Calu3 (cell line): ENCODE measurements at regions not wholly inside any gene's neighbourhood (a gene's known extent, or its start where the extent isn't known, plus 50 kb on each side); places are given as distances from the start of the nearest gene placed in this dataset.

ENCODE experiments used
- BruUV-seq: library from RNA; stranded (reverse); fragments of 400-500 nt; replicated peaks from 2 replicates; lab custom pipeline; 2021; lab: Mats Ljungman, UMichigan
- CTCF ChIA-PET: fragments of 300-600 bp; sonication (Branson Sonifier 250); formaldehyde crosslinking; loops from one replicate; lab custom pipeline; 2022; ENCODE audit warnings: antibody characterized with exemption; lab: Charles Lee
- DNase-seq: peaks from one replicate; pipeline ENCODE4 v3.0.0; 2022
- H3K27ac Mint-ChIP-seq: one replicate; pipeline ENCODE4 v1.8.0; 2022; ENCODE audit warnings: mixed read lengths; ENCODE audit not compliant: unreplicated experiment
- H3K27me3 Mint-ChIP-seq: one replicate; pipeline ENCODE4 v1.8.0; 2022; ENCODE audit warnings: mixed read lengths; ENCODE audit not compliant: unreplicated experiment
- H3K36me3 Mint-ChIP-seq: one replicate; pipeline ENCODE4 v1.8.0; 2022; ENCODE audit warnings: mild to moderate bottlenecking, moderate library complexity, mixed read lengths; ENCODE audit not compliant: insufficient read depth, unreplicated experiment
- H3K4me1 Mint-ChIP-seq: one replicate; pipeline ENCODE4 v1.8.0; 2022; ENCODE audit warnings: mild to moderate bottlenecking, low read depth, mixed read lengths; ENCODE audit not compliant: unreplicated experiment
- H3K4me3 Mint-ChIP-seq: one replicate; pipeline ENCODE4 v1.8.0; 2022; ENCODE audit warnings: mild to moderate bottlenecking, low read depth, moderate library complexity, mixed read lengths; ENCODE audit not compliant: unreplicated experiment
- H3K9me3 Mint-ChIP-seq: one replicate; pipeline ENCODE4 v1.8.0; 2022; ENCODE audit warnings: low read depth, mixed read lengths; ENCODE audit not compliant: unreplicated experiment
- CTCF ChIP-seq: fragments of 200-600 bp; IDR thresholded peaks from one replicate; pipeline ENCODE4 v1.8.0; 2022; ENCODE audit warnings: antibody characterized with exemption; ENCODE audit not compliant: unreplicated experiment
- intact Hi-C: fragments of 100-400 bp; cut with micrococcal nuclease; formaldehyde crosslinking; loops from one replicate; pipeline ENCODE4 v1.10.0; 2022; ENCODE audit not compliant: unreplicated experiment

GRCh38 chr1:96865731-96866685 lies 144.4 kb downstream of the PTBP2 start:
- H3K9me3 Mint-ChIP-seq = no peaks in the 10 kb centered on the region
- DNase-seq = no peak
- no peak overlapping the region for H3K27ac Mint-ChIP-seq
- no peaks in the 10 kb centered on the region for H3K4me1 Mint-ChIP-seq
- CTCF ChIA-PET = interaction anchor here (0.6 kb wide), 1 partner anchor 500 kb away, joined by 3 read pairs; no protein-coding TSS in a partner anchor
- no peak for TF ChIP-seq CTCF
- no peak overlapping the region for H3K4me3 Mint-ChIP-seq
- H3K27me3 Mint-ChIP-seq = no peaks in the 10 kb centered on the region
- intact Hi-C loops = no loop called here
- no peaks in the 10 kb centered on the region for H3K36me3 Mint-ChIP-seq
- no TSS peak for BruUV-seq

GRCh38 chr1:96872757-96873156 lies 151.2 kb downstream of the PTBP2 start:
- no peaks in the 10 kb centered on the region for H3K4me1 Mint-ChIP-seq
- H3K9me3 Mint-ChIP-seq = no peaks in the 10 kb centered on the region
- no peak overlapping the region for H3K4me3 Mint-ChIP-seq
- TF ChIP-seq CTCF = no peak
- CTCF ChIA-PET = interaction anchor here (1.1 kb wide), 1 partner anchor 178 kb away, joined by 4 read pairs; no protein-coding TSS in a partner anchor
- no peaks in the 10 kb centered on the region for H3K27me3 Mint-ChIP-seq
- intact Hi-C loops = no loop called here
- BruUV-seq = no TSS peak
- H3K27ac Mint-ChIP-seq = no peak overlapping the region
- H3K36me3 Mint-ChIP-seq = no peaks in the 10 kb centered on the region
- DNase-seq = no peak

- no peaks in the 10 kb centered on the region for H3K9me3 Mint-ChIP-seq
- H3K4me1 Mint-ChIP-seq = no peaks in the 10 kb centered on the region
- H3K36me3 Mint-ChIP-seq = no peaks in the 10 kb centered on the region
- BruUV-seq = no TSS peak
- CTCF ChIA-PET = no interaction called here
- no peak for DNase-seq
- H3K4me3 Mint-ChIP-seq = no peak overlapping the region
- no peaks in the 10 kb centered on the region for H3K27me3 Mint-ChIP-seq
- TF ChIP-seq CTCF = no peak
- intact Hi-C loops = no loop called here
- no peak overlapping the region for H3K27ac Mint-ChIP-seq
These were observed 157.1 kb downstream of the PTBP2 start for GRCh38 chr1:96878640-96879039.

GRCh38 chr1:96880626-96881025 lies 159.0 kb downstream of the PTBP2 start:
- Mint-ChIP-seq H3K36me3 (no peaks in the 10 kb centered on the region), H3K4me1 (no peaks in the 10 kb centered on the region), H3K4me3 (no peak overlapping the region), H3K9me3 (no peaks in the 10 kb centered on the region), H3K27me3 (no peaks in the 10 kb centered on the region), H3K27ac (no peak overlapping the region)
- TF ChIP-seq CTCF = no peak
- intact Hi-C loops = no loop called here
- DNase-seq = no peak
- CTCF ChIA-PET = no interaction called here
- BruUV-seq = no TSS peak
